Panc1 (cell line): ENCODE measurements at regions not wholly inside any gene's neighbourhood (a gene's known extent, or its start where the extent isn't known, plus 50 kb on each side); places are given as distances from the start of the nearest gene placed in this dataset.
"Not testable (repeated sequence)": the region's sequence is repeated elsewhere in the genome, so short reads cannot be mapped to it uniquely, and the experiment has no call there.

ENCODE experiments used
- ATAC-seq: fragments of 200-7000 bp; cut with Tn5 transposase; 2 replicates; pipeline ENCODE4 v1.9.1; 2020; ENCODE audit warnings: mild to moderate bottlenecking, moderate library complexity
- BruUV-seq: library from RNA; stranded (reverse); fragments of 400-500 nt; replicated peaks from 2 replicates; lab custom pipeline; 2021; lab: Mats Ljungman, UMichigan
- CTCF ChIA-PET: fragments of 300-600 bp; sonication (Branson Sonifier 250); formaldehyde crosslinking; loops from one replicate; lab custom pipeline; 2022; ENCODE audit warnings: antibody characterized with exemption; lab: Charles Lee
- POLR2A ChIA-PET: fragments of 300-600 bp; sonication (Branson Sonifier 250); formaldehyde crosslinking; loops from one replicate; lab custom pipeline; 2022; ENCODE audit warnings: antibody characterized with exemption; lab: Charles Lee
- DNase-seq: peaks from one replicate; pipeline ENCODE4 v3.0.0-alpha.2; 2010; ENCODE audit warnings: low read depth, low spot score
- H3K27ac ChIP-seq: 2 replicates; pipeline ENCODE4 v1.5.1; 2011; ENCODE audit warnings: mild to moderate bottlenecking, low read length, inconsistent platforms
- H3K27me3 ChIP-seq: fragments of 200-500 bp; sonication (Bioruptor generic); 2 replicates; pipeline ENCODE4 v1.6.0; 2014; ENCODE audit warnings: low read length, inconsistent platforms; ENCODE audit not compliant: control insufficient read depth, insufficient read depth
- H3K36me3 ChIP-seq: fragments of 200-500 bp; sonication (Bioruptor generic); 2 replicates; pipeline ENCODE4 v1.5.1; 2014; ENCODE audit warnings: inconsistent platforms, mild to moderate bottlenecking, low read length, moderate library complexity; ENCODE audit not compliant: control insufficient read depth, insufficient read depth
- H3K4me1 ChIP-seq: 2 replicates; pipeline ENCODE4 v1.5.1; 2011; ENCODE audit warnings: inconsistent platforms, mild to moderate bottlenecking, low read length, moderate library complexity; ENCODE audit not compliant: control insufficient read depth, insufficient read depth
- H3K4me3 ChIP-seq, 2 experiments: 2 replicates each; pipeline ENCODE4 v1.5.1; 2011 to 2012; ENCODE audit warnings: low read depth in 2 of 2, low read length in 2 of 2, mild to moderate bottlenecking in 2 of 2, inconsistent platforms in 1 of 2, moderate library complexity in 1 of 2
- H3K9me3 ChIP-seq: fragments of 200-500 bp; sonication (Bioruptor generic); 2 replicates; pipeline ENCODE4 v1.5.1; 2014; ENCODE audit warnings: low read depth, mild to moderate bottlenecking, inconsistent platforms, low read length, moderate library complexity; ENCODE audit not compliant: control insufficient read depth, insufficient read depth
- CTCF ChIP-seq: fragments of 450-650 bp; IDR thresholded peaks from 2 replicates; pipeline ENCODE4 v1.5.1; 2017; ENCODE audit warnings: mild to moderate bottlenecking
- POLR2AphosphoS5 ChIP-seq: IDR thresholded peaks from 2 replicates; pipeline ENCODE4 v1.6.1; 2012; ENCODE audit warnings: mild to moderate bottlenecking, low read depth, low read length, moderate library complexity
- REST ChIP-seq, 2 experiments: IDR thresholded peaks; 2 replicates each; pipeline ENCODE4 v1.6.1; 2011 to 2012; ENCODE audit warnings: low read depth in 2 of 2, control low read depth in 1 of 2, low read length in 1 of 2, mild to moderate bottlenecking in 1 of 2, moderate library complexity in 1 of 2; ENCODE audit not compliant: insufficient read depth in 1 of 2
- SIN3A ChIP-seq: IDR thresholded peaks from 2 replicates; pipeline ENCODE4 v1.6.1; 2012; ENCODE audit warnings: low read depth, mild to moderate bottlenecking, low read length, moderate library complexity, borderline replicate concordance; ENCODE audit not compliant: insufficient read depth
- TCF7L2 ChIP-seq: IDR thresholded peaks from 2 replicates; pipeline ENCODE4 v1.6.1; 2011; ENCODE audit warnings: mild to moderate bottlenecking, low read depth, low read length, inconsistent platforms
- in situ Hi-C: cut with HindIII; loops from 2 replicates; pipeline ENCODE4 v1.10.0; 2016; ENCODE audit warnings: low sequenced_read_pairs, low pct_unique_long_range_greater_than_20kb
- intact Hi-C: fragments of 100-400 bp; cut with micrococcal nuclease; formaldehyde crosslinking; loops from one replicate; pipeline ENCODE4 v1.10.0; 2022; ENCODE audit not compliant: unreplicated experiment

- H3K36me3 ChIP-seq = no peaks in the 10 kb centered on the region
- no peaks in the 10 kb centered on the region for H3K4me1 ChIP-seq
- intact Hi-C loops = no loop called here
- no peaks in the 10 kb centered on the region for H3K27me3 ChIP-seq
- no peak for TF ChIP-seq CTCF
- no peak for TF ChIP-seq TCF7L2
- no peak for TF ChIP-seq POLR2AphosphoS5
- no peak for TF ChIP-seq REST (IDR thresholded peaks at IDR 0.05; ENCODE audit: insufficient read depth in 1 of 2, low read depth in 2 of 2, low read length in 1 of 2)
- no peak for TF ChIP-seq SIN3A
- CTCF ChIA-PET = no interaction called here
- ATAC-seq = no peak
- no peak overlapping the region for H3K4me3 ChIP-seq
- POLR2A ChIA-PET = no interaction called here
- H3K9me3 ChIP-seq = no peaks in the 10 kb centered on the region
- in situ Hi-C loops = no loop called here
- BruUV-seq = no TSS peak
- no peak for DNase-seq
- H3K27ac ChIP-seq = no peak overlapping the region
These were observed 267.9 kb upstream of the REG3G start for GRCh38 chr2:78757640-78758039.

GRCh38 chr2:78758765-78759164 is 266.7 kb upstream of the REG3G start:
- in situ Hi-C loops, H3K27me3 ChIP-seq, POLR2A ChIA-PET, BruUV-seq, H3K27ac ChIP-seq, ATAC-seq, H3K4me1 ChIP-seq, DNase-seq, intact Hi-C loops, CTCF ChIA-PET, H3K4me3 ChIP-seq, H3K9me3 ChIP-seq, H3K36me3 ChIP-seq: not testable (repeated sequence)

GRCh38 chr2:78766459-78766858 is 259.0 kb upstream of the REG3G start:
- ATAC-seq (no peak), DNase-seq (no peak)
- TF ChIP-seq POLR2AphosphoS5 (no peak), SIN3A (no peak), CTCF (no peak), TCF7L2 (no peak), REST (IDR thresholded peaks at IDR 0.05; ENCODE audit: insufficient read depth in 1 of 2, low read depth in 2 of 2, low read length in 1 of 2) (no peak)
- Histone ChIP-seq H3K4me1 (no peaks in the 10 kb centered on the region), H3K36me3 (no peaks in the 10 kb centered on the region), H3K9me3 (no peaks in the 10 kb centered on the region), H3K27me3 (no peaks in the 10 kb centered on the region), H3K4me3 (no peak overlapping the region), H3K27ac (no peak overlapping the region)
- POLR2A ChIA-PET = no interaction called here
- CTCF ChIA-PET = no interaction called here
- BruUV-seq = no TSS peak
- in situ Hi-C loops (no loop called here), intact Hi-C loops (no loop called here)
